ENCODE measurements at regions not wholly inside any gene's neighbourhood (a gene's known extent, or its start where the extent isn't known, plus 50 kb on each side); places are given as distances from the start of the nearest gene placed in this dataset.

DNA sequence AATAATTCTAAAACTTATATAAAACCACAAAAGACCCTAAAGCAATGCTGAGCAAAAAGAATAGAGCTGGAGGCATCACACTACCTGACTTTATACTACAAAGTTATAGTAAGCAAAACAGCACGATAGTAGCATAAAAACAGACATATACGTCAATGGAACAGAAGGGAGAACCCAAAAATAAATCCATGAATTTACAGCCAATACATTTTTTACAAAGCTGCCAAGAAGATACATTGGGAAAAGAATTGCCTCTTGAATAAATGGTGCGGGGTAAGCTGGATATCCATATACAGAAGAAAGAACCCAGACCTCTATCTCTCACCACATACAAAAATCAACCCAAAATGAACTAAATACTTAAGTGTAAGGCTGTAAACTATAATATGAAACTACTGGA lies 51.3 kb upstream of the KRTAP11-1 start:
- Histone ChIP-seq H3K27ac (ENCODE audit: extremely low read depth, low read depth, low read length) (no peak overlapping the region), H3K9me1 (ENCODE audit: control insufficient read depth, insufficient read depth, low read length) (no peaks in the 10 kb centered on the region), H3K27me3 (ENCODE audit: control insufficient read depth in 2 of 2, insufficient read depth in 2 of 2, low read length in 2 of 2) (no peaks in the 10 kb centered on the region), H2AFZ (ENCODE audit: low read depth, low read length) (no peak overlapping the region), H3K9ac (ENCODE audit: insufficient read depth in 1 of 2, low read depth in 2 of 2, low read length in 2 of 2) (no peak overlapping the region), H3K9me3 (replicated peaks; ENCODE audit: control insufficient read depth, insufficient read depth, low read depth, low read length) (no peaks in the 10 kb centered on the region), H3K36me3 (ENCODE audit: control insufficient read depth, insufficient read depth, low read length) (no peaks in the 10 kb centered on the region), H3K79me2 (ENCODE audit: control insufficient read depth, insufficient read depth, low read length) (no peaks in the 10 kb centered on the region), H4K20me1 (replicated peaks; ENCODE audit: control insufficient read depth, insufficient read depth, low read length) (no peaks in the 10 kb centered on the region), H3K4me1 (replicated peaks in 1 of 2; ENCODE audit: control insufficient read depth in 2 of 2, insufficient read depth in 2 of 2, low read length in 2 of 2) (no peaks in the 10 kb centered on the region), H3K4me2 (ENCODE audit: insufficient read depth, low read length) (no peak overlapping the region), H3K4me3 (no peak overlapping the region)
- BruUV-seq (replicated peaks): no TSS peak
- in situ Hi-C loops (cut with MboI) (no loop called here), intact Hi-C loops (cut with micrococcal nuclease) (no loop called here)
- FAIRE-seq (no peak), DNase-seq (ENCODE audit: extremely low read depth in 1 of 4, low spot score in 3 of 4) (no peak), ATAC-seq (no peak)
- POLR2A ChIA-PET: interaction anchor here (0.6 kb wide), 1 partner anchor 34 kb away, joined by 4 read pairs; no protein-coding TSS in a partner anchor
- 0% methylated on average over 3 of the region's 3 CpGs for WGBS (ENCODE audit: insufficient coverage, low coverage, missing lambda C conversion rate)
- CTCF ChIA-PET (ENCODE audit: low intra/inter-chr PET ratio): no interaction called here
- TF ChIP-seq SPI1 (IDR thresholded peaks at IDR 0.05; ENCODE audit: borderline replicate concordance, low read depth, low read length): no peak
- TF ChIP-seq ZNF76 (CRISPR knock-in tag; IDR thresholded peaks at IDR 0.05; ENCODE audit: borderline replicate concordance): no peak
- TF ChIP-seq, protein P1, sequence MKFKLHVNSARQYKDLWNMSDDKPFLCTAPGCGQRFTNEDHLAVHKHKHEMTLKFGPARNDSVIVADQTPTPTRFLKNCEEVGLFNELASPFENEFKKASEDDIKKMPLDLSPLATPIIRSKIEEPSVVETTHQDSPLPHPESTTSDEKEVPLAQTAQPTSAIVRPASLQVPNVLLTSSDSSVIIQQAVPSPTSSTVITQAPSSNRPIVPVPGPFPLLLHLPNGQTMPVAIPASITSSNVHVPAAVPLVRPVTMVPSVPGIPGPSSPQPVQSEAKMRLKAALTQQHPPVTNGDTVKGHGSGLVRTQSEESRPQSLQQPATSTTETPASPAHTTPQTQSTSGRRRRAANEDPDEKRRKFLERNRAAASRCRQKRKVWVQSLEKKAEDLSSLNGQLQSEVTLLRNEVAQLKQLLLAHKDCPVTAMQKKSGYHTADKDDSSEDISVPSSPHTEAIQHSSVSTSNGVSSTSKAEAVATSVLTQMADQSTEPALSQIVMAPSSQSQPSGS (CRISPR knock-in tag; IDR thresholded peaks at IDR 0.05): no peak
- no peak for TF ChIP-seq FIP1L1 (IDR thresholded peaks at IDR 0.05; ENCODE audit: low read depth, low read length, poor library complexity, severe bottlenecking)
- TF ChIP-seq ZNF184 (CRISPR knock-in tag; IDR thresholded peaks at IDR 0.05): no peak
- no peak for TF ChIP-seq ZNF780A (CRISPR knock-in tag; IDR thresholded peaks at IDR 0.05)
- TF ChIP-seq, protein P2, sequence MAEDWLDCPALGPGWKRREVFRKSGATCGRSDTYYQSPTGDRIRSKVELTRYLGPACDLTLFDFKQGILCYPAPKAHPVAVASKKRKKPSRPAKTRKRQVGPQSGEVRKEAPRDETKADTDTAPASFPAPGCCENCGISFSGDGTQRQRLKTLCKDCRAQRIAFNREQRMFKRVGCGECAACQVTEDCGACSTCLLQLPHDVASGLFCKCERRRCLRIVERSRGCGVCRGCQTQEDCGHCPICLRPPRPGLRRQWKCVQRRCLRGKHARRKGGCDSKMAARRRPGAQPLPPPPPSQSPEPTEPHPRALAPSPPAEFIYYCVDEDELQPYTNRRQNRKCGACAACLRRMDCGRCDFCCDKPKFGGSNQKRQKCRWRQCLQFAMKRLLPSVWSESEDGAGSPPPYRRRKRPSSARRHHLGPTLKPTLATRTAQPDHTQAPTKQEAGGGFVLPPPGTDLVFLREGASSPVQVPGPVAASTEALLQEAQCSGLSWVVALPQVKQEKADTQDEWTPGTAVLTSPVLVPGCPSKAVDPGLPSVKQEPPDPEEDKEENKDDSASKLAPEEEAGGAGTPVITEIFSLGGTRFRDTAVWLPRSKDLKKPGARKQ (CRISPR knock-in tag; IDR thresholded peaks at IDR 0.05): no peak
- TF ChIP-seq, protein P3, sequence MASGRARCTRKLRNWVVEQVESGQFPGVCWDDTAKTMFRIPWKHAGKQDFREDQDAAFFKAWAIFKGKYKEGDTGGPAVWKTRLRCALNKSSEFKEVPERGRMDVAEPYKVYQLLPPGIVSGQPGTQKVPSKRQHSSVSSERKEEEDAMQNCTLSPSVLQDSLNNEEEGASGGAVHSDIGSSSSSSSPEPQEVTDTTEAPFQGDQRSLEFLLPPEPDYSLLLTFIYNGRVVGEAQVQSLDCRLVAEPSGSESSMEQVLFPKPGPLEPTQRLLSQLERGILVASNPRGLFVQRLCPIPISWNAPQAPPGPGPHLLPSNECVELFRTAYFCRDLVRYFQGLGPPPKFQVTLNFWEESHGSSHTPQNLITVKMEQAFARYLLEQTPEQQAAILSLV (tag; IDR thresholded peaks at IDR 0.05): no peak
- TF ChIP-seq PHF21A (IDR thresholded peaks at IDR 0.05; ENCODE audit: borderline replicate concordance, low read depth): no peak
- TF ChIP-seq ZNF830 (CRISPR knock-in tag; IDR thresholded peaks at IDR 0.05): no peak
- no peak for TF ChIP-seq THRAP3 (IDR thresholded peaks at IDR 0.05; ENCODE audit: borderline replicate concordance)
- TF ChIP-seq, protein P4, sequence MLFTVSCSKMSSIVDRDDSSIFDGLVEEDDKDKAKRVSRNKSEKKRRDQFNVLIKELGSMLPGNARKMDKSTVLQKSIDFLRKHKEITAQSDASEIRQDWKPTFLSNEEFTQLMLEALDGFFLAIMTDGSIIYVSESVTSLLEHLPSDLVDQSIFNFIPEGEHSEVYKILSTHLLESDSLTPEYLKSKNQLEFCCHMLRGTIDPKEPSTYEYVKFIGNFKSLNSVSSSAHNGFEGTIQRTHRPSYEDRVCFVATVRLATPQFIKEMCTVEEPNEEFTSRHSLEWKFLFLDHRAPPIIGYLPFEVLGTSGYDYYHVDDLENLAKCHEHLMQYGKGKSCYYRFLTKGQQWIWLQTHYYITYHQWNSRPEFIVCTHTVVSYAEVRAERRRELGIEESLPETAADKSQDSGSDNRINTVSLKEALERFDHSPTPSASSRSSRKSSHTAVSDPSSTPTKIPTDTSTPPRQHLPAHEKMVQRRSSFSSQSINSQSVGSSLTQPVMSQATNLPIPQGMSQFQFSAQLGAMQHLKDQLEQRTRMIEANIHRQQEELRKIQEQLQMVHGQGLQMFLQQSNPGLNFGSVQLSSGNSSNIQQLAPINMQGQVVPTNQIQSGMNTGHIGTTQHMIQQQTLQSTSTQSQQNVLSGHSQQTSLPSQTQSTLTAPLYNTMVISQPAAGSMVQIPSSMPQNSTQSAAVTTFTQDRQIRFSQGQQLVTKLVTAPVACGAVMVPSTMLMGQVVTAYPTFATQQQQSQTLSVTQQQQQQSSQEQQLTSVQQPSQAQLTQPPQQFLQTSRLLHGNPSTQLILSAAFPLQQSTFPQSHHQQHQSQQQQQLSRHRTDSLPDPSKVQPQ (CRISPR knock-in tag; IDR thresholded peaks at IDR 0.05; ENCODE audit: borderline replicate concordance): no peak
- TF ChIP-seq ZZZ3 (IDR thresholded peaks at IDR 0.05): no peak
- no peak for TF ChIP-seq ATF7 (IDR thresholded peaks at IDR 0.05)
- TF ChIP-seq, protein P5, sequence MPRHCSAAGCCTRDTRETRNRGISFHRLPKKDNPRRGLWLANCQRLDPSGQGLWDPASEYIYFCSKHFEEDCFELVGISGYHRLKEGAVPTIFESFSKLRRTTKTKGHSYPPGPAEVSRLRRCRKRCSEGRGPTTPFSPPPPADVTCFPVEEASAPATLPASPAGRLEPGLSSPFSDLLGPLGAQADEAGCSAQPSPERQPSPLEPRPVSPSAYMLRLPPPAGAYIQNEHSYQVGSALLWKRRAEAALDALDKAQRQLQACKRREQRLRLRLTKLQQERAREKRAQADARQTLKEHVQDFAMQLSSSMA (CRISPR knock-in tag; IDR thresholded peaks at IDR 0.05): no peak
